ENCODE measurements at regions not wholly inside any gene's neighbourhood (a gene's known extent, or its start where the extent isn't known, plus 50 kb on each side); places are given as distances from the start of the nearest gene placed in this dataset.

DNA sequence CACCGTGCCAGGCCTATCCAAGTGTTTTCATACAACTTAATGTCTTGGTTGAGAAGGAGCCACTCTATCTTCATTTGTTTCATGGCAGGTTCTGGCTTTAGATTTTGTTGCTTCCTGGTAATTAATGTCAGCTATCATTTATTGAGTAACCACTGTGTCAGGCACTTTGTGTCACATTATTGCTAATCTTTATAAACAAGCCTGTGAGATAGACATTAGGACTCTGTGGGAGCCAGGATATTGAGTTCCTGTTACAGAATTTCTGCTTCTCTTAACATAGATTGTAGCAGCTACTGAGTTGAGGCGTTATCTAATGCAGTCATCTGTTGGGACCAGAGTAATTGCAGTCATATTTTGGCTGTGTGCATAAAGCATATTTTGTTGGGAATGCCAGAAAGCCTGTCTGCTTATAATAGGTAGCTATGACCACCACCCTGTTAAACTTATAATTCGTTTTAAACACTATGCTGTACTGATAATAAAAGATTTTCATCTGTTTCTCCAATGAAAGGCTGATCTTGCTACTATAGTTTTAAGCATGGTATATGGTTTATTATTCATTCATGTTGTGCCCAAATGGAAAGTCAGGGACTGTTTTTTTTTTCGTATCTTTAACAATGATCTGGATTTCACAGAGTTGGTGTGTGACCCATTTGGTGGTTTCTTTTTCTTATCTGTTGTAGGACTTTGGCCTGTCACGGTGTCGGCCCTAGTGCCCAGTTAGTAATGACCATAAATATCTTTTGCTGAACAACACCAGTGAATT lies 432.6 kb downstream of the PCNX1 start:
- TF ChIP-seq POLR2A (IDR thresholded peaks at IDR 0.05; ENCODE audit: low read depth, low read length), result no peak
- TF ChIP-seq RAD21 (IDR thresholded peaks at IDR 0.05; ENCODE audit: low read length), result no peak
- TF ChIP-seq, protein P1, sequence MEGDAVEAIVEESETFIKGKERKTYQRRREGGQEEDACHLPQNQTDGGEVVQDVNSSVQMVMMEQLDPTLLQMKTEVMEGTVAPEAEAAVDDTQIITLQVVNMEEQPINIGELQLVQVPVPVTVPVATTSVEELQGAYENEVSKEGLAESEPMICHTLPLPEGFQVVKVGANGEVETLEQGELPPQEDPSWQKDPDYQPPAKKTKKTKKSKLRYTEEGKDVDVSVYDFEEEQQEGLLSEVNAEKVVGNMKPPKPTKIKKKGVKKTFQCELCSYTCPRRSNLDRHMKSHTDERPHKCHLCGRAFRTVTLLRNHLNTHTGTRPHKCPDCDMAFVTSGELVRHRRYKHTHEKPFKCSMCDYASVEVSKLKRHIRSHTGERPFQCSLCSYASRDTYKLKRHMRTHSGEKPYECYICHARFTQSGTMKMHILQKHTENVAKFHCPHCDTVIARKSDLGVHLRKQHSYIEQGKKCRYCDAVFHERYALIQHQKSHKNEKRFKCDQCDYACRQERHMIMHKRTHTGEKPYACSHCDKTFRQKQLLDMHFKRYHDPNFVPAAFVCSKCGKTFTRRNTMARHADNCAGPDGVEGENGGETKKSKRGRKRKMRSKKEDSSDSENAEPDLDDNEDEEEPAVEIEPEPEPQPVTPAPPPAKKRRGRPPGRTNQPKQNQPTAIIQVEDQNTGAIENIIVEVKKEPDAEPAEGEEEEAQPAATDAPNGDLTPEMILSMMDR (conservative IDR thresholded peaks at IDR 0.05; ENCODE audit: low read depth, low read length), result no peak
- no peak for TF ChIP-seq MAZ (IDR thresholded peaks at IDR 0.05; ENCODE audit: borderline replicate concordance, low read depth, low read length)
- TF ChIP-seq BHLHE40 (IDR thresholded peaks at IDR 0.05; ENCODE audit: low read depth, low read length), result no peak
- TF ChIP-seq CEBPB (IDR thresholded peaks at IDR 0.05; ENCODE audit: low read depth, low read length), result no peak
- no peak for TF ChIP-seq MAFK (IDR thresholded peaks at IDR 0.05; ENCODE audit: low read depth, low read length)
- TF ChIP-seq FOS (IDR thresholded peaks at IDR 0.05; ENCODE audit: low read depth, low read length), result no peak
- TF ChIP-seq, protein P2, sequence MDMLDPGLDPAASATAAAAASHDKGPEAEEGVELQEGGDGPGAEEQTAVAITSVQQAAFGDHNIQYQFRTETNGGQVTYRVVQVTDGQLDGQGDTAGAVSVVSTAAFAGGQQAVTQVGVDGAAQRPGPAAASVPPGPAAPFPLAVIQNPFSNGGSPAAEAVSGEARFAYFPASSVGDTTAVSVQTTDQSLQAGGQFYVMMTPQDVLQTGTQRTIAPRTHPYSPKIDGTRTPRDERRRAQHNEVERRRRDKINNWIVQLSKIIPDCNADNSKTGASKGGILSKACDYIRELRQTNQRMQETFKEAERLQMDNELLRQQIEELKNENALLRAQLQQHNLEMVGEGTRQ (IDR thresholded peaks at IDR 0.05; ENCODE audit: low read depth, low read length), result no peak
